ENCODE measurements at regions not wholly inside any gene's neighbourhood (a gene's known extent, or its start where the extent isn't known, plus 50 kb on each side); places are given as distances from the start of the nearest gene placed in this dataset.

GRCh38 chr20:48335308-48336050, 492.3 kb downstream of the PREX1 start:
- Histone ChIP-seq H3K27ac (no peak overlapping the region), H3K4me3 (ENCODE audit: low read depth, low read length) (no peak overlapping the region), H3K27me3 (replicated peaks) (no peaks in the 10 kb centered on the region), H3K36me3 (replicated peaks) (no peaks in the 10 kb centered on the region)
- no peak for DNase-seq
- no peak for TF ChIP-seq CTCF (IDR thresholded peaks at IDR 0.05; ENCODE audit: low read depth, low read length, missing control alignments)
- in situ Hi-C loops (cut with HindIII; ENCODE audit: low pct_ligation_motif_present, low sequenced_read_pairs) = no loop called here

- in situ Hi-C loops (cut with HindIII; ENCODE audit: low pct_ligation_motif_present, low sequenced_read_pairs) = no loop called here
- H3K36me3 ChIP-seq (replicated peaks) = no peaks in the 10 kb centered on the region
- TF ChIP-seq CTCF (IDR thresholded peaks at IDR 0.05; ENCODE audit: low read depth, low read length, missing control alignments) = no peak
- H3K4me3 ChIP-seq (ENCODE audit: low read depth, low read length) = no peak overlapping the region
- no peak overlapping the region for H3K27ac ChIP-seq
- H3K27me3 ChIP-seq (replicated peaks) = no peaks in the 10 kb centered on the region
- no peak for DNase-seq
Measured at GRCh38 chr20:48333707-48334106, 494.1 kb downstream of the PREX1 start.

GRCh38 chr20:48332555-48332954, 495.2 kb downstream of the PREX1 start:
- DNase-seq = no peak
- Histone ChIP-seq H3K36me3 (replicated peaks) (no peaks in the 10 kb centered on the region), H3K27ac (no peak overlapping the region), H3K4me3 (ENCODE audit: low read depth, low read length) (no peak overlapping the region), H3K27me3 (replicated peaks) (no peaks in the 10 kb centered on the region)
- in situ Hi-C loops (cut with HindIII; ENCODE audit: low pct_ligation_motif_present, low sequenced_read_pairs) = no loop called here
- no peak for TF ChIP-seq CTCF (IDR thresholded peaks at IDR 0.05; ENCODE audit: low read depth, low read length, missing control alignments)

- no peak for TF ChIP-seq CTCF (IDR thresholded peaks at IDR 0.05; ENCODE audit: low read depth, low read length, missing control alignments)
- in situ Hi-C loops (cut with HindIII; ENCODE audit: low pct_ligation_motif_present, low sequenced_read_pairs) = no loop called here
- no peaks in the 10 kb centered on the region for H3K36me3 ChIP-seq (replicated peaks)
- no peaks in the 10 kb centered on the region for H3K27me3 ChIP-seq (replicated peaks)
- H3K27ac ChIP-seq = no peak overlapping the region
- DNase-seq = no peak
- H3K4me3 ChIP-seq (ENCODE audit: low read depth, low read length) = no peak overlapping the region
Measured at GRCh38 chr20:48331518-48332286, 496.1 kb downstream of the PREX1 start.

GRCh38 chr20:48329676-48330664, 497.8 kb downstream of the PREX1 start:
- Histone ChIP-seq H3K4me3 (ENCODE audit: low read depth, low read length) (no peak overlapping the region), H3K27me3 (replicated peaks) (peaks cover 4% of the 10 kb centered on the region), H3K36me3 (replicated peaks) (no peaks in the 10 kb centered on the region), H3K27ac (no peak overlapping the region)
- in situ Hi-C loops (cut with HindIII; ENCODE audit: low pct_ligation_motif_present, low sequenced_read_pairs) = no loop called here
- no peak for DNase-seq
- TF ChIP-seq CTCF (IDR thresholded peaks at IDR 0.05; ENCODE audit: low read depth, low read length, missing control alignments) = peak; percentile 65

Measured in brain microvascular endothelial cell (primary cell).